GM19239 (cell line): ENCODE measurements at regions not wholly inside any gene's neighbourhood (a gene's known extent, or its start where the extent isn't known, plus 50 kb on each side); places are given as distances from the start of the nearest gene placed in this dataset.

Experiments used
- DNase-seq: peaks from one replicate; pipeline ENCODE4 v3.0.0; 2011; ENCODE audit warnings: low spot score; ENCODE audit not compliant: insufficient read length
- FAIRE-seq: peaks from 2 replicates; lab custom pipeline; 2011; peaks lifted over from hg19 to GRCh38; lab: Jason Lieb, UNC

GRCh38 chr15:97037080-97037479 lies 706.6 kb downstream of the NR2F2 start:
- no peak for DNase-seq
- FAIRE-seq: no peak

GRCh38 chr15:97045666-97046421 lies 715.3 kb downstream of the NR2F2 start:
- DNase-seq (no peak), FAIRE-seq (no peak)

- FAIRE-seq (no peak), DNase-seq (no peak)
Observed at GRCh38 chr15:97052513-97052912, 722.0 kb downstream of the NR2F2 start.

GRCh38 chr15:97053635-97054034 lies 723.1 kb downstream of the NR2F2 start:
- no peak for FAIRE-seq
- no peak for DNase-seq

GRCh38 chr15:97057503-97057902 lies 727.0 kb downstream of the NR2F2 start:
- FAIRE-seq (no peak), DNase-seq (no peak)

GRCh38 chr15:97059281-97059680 lies 728.8 kb downstream of the NR2F2 start:
- no peak for FAIRE-seq
- DNase-seq: no peak

- DNase-seq (no peak), FAIRE-seq (no peak)
Observed at GRCh38 chr15:97061392-97061791, 730.9 kb downstream of the NR2F2 start.

GRCh38 chr15:97071668-97072067 lies 741.2 kb downstream of the NR2F2 start:
- DNase-seq: no peak
- no peak for FAIRE-seq

- DNase-seq: no peak
- no peak for FAIRE-seq
Observed at GRCh38 chr15:97072545-97072944, 742.0 kb downstream of the NR2F2 start.

GRCh38 chr15:97076011-97076410 lies 745.5 kb downstream of the NR2F2 start:
- DNase-seq (no peak), FAIRE-seq (no peak)

GRCh38 chr15:97077975-97078374 lies 747.5 kb downstream of the NR2F2 start:
- DNase-seq (no peak), FAIRE-seq (no peak)

- DNase-seq (no peak), FAIRE-seq (no peak)
Observed at GRCh38 chr15:97078591-97078990, 748.1 kb downstream of the NR2F2 start.

- no peak for DNase-seq
- no peak for FAIRE-seq
Observed at GRCh38 chr15:97081666-97082226, 751.2 kb downstream of the NR2F2 start.

- FAIRE-seq (no peak), DNase-seq (no peak)
Observed at GRCh38 chr15:97082830-97083229, 752.3 kb downstream of the NR2F2 start.

- no peak for FAIRE-seq
- DNase-seq: no peak
Observed at GRCh38 chr15:97084650-97085049, 754.1 kb downstream of the NR2F2 start.

GRCh38 chr15:97085731-97086130 lies 755.2 kb downstream of the NR2F2 start:
- DNase-seq (no peak), FAIRE-seq (no peak)

- DNase-seq (no peak), FAIRE-seq (no peak)
Observed at GRCh38 chr15:97087006-97087741, 756.7 kb downstream of the NR2F2 start.

GRCh38 chr15:97091093-97091492 lies 760.6 kb downstream of the NR2F2 start:
- FAIRE-seq: no peak
- DNase-seq: no peak

- no peak for FAIRE-seq
- DNase-seq: no peak
Observed at GRCh38 chr15:97092656-97093055, 762.2 kb downstream of the NR2F2 start.

- no peak for FAIRE-seq
- no peak for DNase-seq
Observed at GRCh38 chr15:97096303-97096835, 765.9 kb downstream of the NR2F2 start.

- DNase-seq (no peak), FAIRE-seq (no peak)
Observed at GRCh38 chr15:97099040-97099439, 768.5 kb downstream of the NR2F2 start.
